Gastroesophageal sphincter (tissue), 4 donors: ENCODE measurements at regions not wholly inside any gene's neighbourhood (a gene's known extent, or its start where the extent isn't known, plus 50 kb on each side); places are given as distances from the start of the nearest gene placed in this dataset.

ENCODE experiments used
- ATAC-seq: fragments of 150-250 bp; one replicate; pipeline ENCODE4 v1.9.1; 2016; ENCODE audit warnings: mild to moderate bottlenecking, moderate library complexity
- H3K27ac ChIP-seq, 4 donors: fragments of 200-600 bp; sonication (generic) in 3 of 4; 1 replicate in 3 of 4; 2 replicates in 1 of 4; pipeline ENCODE4 v1.5.1; 2016 to 2019
- H3K27me3 ChIP-seq: fragments of 200-600 bp; sonication (generic); one replicate; pipeline ENCODE4 v1.5.1; 2019
- H3K36me3 ChIP-seq, 2 donors: fragments of 200-600 bp; sonication (generic); one replicate each; pipeline ENCODE4 v1.5.1; 2019; ENCODE audit warnings: control low read depth in 1 of 2
- H3K4me1 ChIP-seq, 3 donors: fragments of 200-600 bp; sonication (generic); 1 replicate in 2 of 3; 2 replicates in 1 of 3; pipeline ENCODE4 v1.5.1; 2016 to 2019; ENCODE audit warnings: control low read depth in 2 of 3
- H3K4me3 ChIP-seq, 2 donors: fragments of 200-600 bp; sonication (generic); one replicate each; pipeline ENCODE4 v1.5.1; 2019; ENCODE audit warnings: mild to moderate bottlenecking in 1 of 2, moderate library complexity in 1 of 2
- H3K9me3 ChIP-seq, 3 donors: fragments of 200-600 bp; sonication (generic); one replicate each; pipeline ENCODE4 v1.5.1; 2017 to 2019; ENCODE audit warnings: control low read depth in 2 of 3
- EP300 ChIP-seq: sonication (generic); formaldehyde crosslinking; IDR thresholded peaks from one replicate; pipeline ENCODE4 v1.6.1; 2017; ENCODE audit warnings: antibody characterized with exemption, mild to moderate bottlenecking
- POLR2A ChIP-seq, 2 donors: fragments of 450-650 bp; IDR thresholded peaks; one replicate each; pipeline ENCODE4 v1.6.1; 2017; ENCODE audit warnings: antibody characterized with exemption in 2 of 2, mild to moderate bottlenecking in 2 of 2, moderate library complexity in 1 of 2
- POLR2AphosphoS5 ChIP-seq: sonication (generic); formaldehyde crosslinking; IDR thresholded peaks from one replicate; pipeline ENCODE4 v1.6.1; 2017; ENCODE audit warnings: antibody characterized with exemption
- WGBS, 2 donors: methylation state at CpG; one replicate each; pipeline ENCODE4 v1.1.5; 2018; ENCODE audit warnings: low coverage in 1 of 2; 5-methylcytosine and 5-hydroxymethylcytosine counted together
- TF ChIP-seq, protein P1 (sequence below), 4 experiments: fragments of 200-600 bp in 2 of 4; fragments of 450-650 bp in 2 of 4; sonication (generic) in 1 of 4; IDR thresholded peaks; one replicate each; pipeline ENCODE4 v1.5.1; 2017 to 2019; ENCODE audit warnings: antibody characterized with exemption in 4 of 4, mild to moderate bottlenecking in 2 of 4, moderate library complexity in 2 of 4

DNA sequence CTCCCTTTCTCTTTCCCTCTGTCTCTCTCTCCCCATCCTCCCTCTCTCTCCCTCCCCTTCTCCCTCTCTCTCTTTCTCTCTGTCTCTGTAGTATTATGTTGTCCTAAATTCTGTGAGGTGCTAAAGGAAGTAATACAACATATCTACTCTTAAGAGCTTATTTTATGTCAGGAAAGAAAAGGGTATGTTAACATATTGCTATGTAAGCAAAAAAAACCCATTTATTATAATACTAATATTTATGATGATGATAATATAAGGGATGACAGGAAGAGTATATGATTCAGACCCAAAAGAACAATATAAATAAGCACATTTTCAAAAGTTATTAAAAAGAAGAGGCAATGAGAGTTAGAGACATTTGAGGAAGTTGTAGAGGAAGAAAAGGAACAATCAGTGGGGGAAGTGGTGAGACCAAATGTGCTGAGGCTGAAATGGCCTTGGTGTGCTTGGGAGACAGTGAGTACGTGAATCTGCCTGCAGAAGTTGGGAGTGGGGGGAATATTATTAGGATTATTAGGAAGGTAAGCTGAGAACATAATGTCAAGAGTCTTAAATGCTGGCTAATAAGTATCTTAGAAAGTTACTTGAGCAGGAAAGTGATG, 303.6 kb upstream of the FERMT1 start:
- TF ChIP-seq EP300 (no peak), POLR2AphosphoS5 (no peak), POLR2A (IDR thresholded peaks at IDR 0.05) (no peak)
- TF ChIP-seq, protein P1, sequence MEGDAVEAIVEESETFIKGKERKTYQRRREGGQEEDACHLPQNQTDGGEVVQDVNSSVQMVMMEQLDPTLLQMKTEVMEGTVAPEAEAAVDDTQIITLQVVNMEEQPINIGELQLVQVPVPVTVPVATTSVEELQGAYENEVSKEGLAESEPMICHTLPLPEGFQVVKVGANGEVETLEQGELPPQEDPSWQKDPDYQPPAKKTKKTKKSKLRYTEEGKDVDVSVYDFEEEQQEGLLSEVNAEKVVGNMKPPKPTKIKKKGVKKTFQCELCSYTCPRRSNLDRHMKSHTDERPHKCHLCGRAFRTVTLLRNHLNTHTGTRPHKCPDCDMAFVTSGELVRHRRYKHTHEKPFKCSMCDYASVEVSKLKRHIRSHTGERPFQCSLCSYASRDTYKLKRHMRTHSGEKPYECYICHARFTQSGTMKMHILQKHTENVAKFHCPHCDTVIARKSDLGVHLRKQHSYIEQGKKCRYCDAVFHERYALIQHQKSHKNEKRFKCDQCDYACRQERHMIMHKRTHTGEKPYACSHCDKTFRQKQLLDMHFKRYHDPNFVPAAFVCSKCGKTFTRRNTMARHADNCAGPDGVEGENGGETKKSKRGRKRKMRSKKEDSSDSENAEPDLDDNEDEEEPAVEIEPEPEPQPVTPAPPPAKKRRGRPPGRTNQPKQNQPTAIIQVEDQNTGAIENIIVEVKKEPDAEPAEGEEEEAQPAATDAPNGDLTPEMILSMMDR (IDR thresholded peaks at IDR 0.05) = no peak
- 50 to 70% methylated on average over 1 of the region's 1 CpG for WGBS, 2 donors
- Histone ChIP-seq H3K36me3 (no peaks in the 10 kb centered on the region), H3K27ac (no peak overlapping the region), H3K9me3 (no peaks in the 10 kb centered on the region), H3K27me3 (no peaks in the 10 kb centered on the region), H3K4me1 (no peaks in the 10 kb centered on the region), H3K4me3 (no peak overlapping the region)
- no peak for ATAC-seq

GRCh38 chr20:6421321-6422248, 298.8 kb upstream of the FERMT1 start:
- no peak for TF ChIP-seq POLR2AphosphoS5
- TF ChIP-seq, protein P1 (IDR thresholded peaks at IDR 0.05) = no peak
- no peak for TF ChIP-seq EP300
- TF ChIP-seq POLR2A (IDR thresholded peaks at IDR 0.05) = no peak
- H3K4me3 ChIP-seq = no peak overlapping the region
- 30 to 36% methylated on average over 7 of the region's 8 CpGs for WGBS, 2 donors
- no peaks in the 10 kb centered on the region for H3K36me3 ChIP-seq
- no peaks in the 10 kb centered on the region for H3K9me3 ChIP-seq
- H3K4me1 ChIP-seq = no peaks in the 10 kb centered on the region
- H3K27me3 ChIP-seq = no peaks in the 10 kb centered on the region
- H3K27ac ChIP-seq = no peak overlapping the region
- no peak for ATAC-seq

DNA sequence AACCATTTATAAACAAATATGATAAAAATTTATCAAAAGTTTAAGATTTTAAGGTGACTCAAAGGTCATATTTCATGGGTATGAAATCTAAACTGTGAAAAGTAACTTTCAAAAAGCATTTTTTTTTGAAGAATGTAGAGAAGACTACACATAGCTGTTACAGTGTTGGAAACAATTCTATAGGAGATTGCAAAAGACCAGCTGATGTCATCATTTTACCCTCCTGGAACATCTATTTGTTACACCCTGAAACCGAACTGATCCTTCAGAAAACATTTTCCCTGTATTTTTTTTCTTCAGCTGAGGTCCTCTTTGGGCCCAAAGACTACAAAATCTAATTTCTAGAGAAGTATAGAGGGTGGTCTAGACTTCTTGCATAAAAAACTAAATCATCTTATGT, 297.5 kb upstream of the FERMT1 start:
- H3K27ac ChIP-seq = no peak overlapping the region
- H3K36me3 ChIP-seq = no peaks in the 10 kb centered on the region
- H3K9me3 ChIP-seq = no peaks in the 10 kb centered on the region
- no peak overlapping the region for H3K4me3 ChIP-seq
- no peaks in the 10 kb centered on the region for H3K4me1 ChIP-seq
- ATAC-seq = no peak
- TF ChIP-seq, protein P1 (IDR thresholded peaks at IDR 0.05) = no peak
- TF ChIP-seq POLR2AphosphoS5 (no peak), EP300 (no peak), POLR2A (IDR thresholded peaks at IDR 0.05) (no peak)
- no peaks in the 10 kb centered on the region for H3K27me3 ChIP-seq
- 50 to 58% methylated on average over 1 of the region's 1 CpG for WGBS, 2 donors

- ATAC-seq = no peak
- no peak for TF ChIP-seq EP300
- TF ChIP-seq POLR2A (IDR thresholded peaks at IDR 0.05) = no peak
- TF ChIP-seq, protein P1 (IDR thresholded peaks at IDR 0.05) = no peak
- TF ChIP-seq POLR2AphosphoS5 = no peak
- H3K4me1 ChIP-seq = no peaks in the 10 kb centered on the region
- H3K27ac ChIP-seq = no peak overlapping the region
- no peak overlapping the region for H3K4me3 ChIP-seq
- H3K9me3 ChIP-seq = no peaks in the 10 kb centered on the region
- H3K27me3 ChIP-seq = no peaks in the 10 kb centered on the region
- no peaks in the 10 kb centered on the region for H3K36me3 ChIP-seq
Measured at GRCh38 chr20:6418732-6419131, 295.9 kb upstream of the FERMT1 start.

GRCh38 chr20:6416371-6416770, 293.5 kb upstream of the FERMT1 start:
- no peak for ATAC-seq
- Histone ChIP-seq H3K4me3 (no peak overlapping the region), H3K9me3 (no peaks in the 10 kb centered on the region), H3K27me3 (no peaks in the 10 kb centered on the region), H3K36me3 (no peaks in the 10 kb centered on the region), H3K27ac (no peak overlapping the region), H3K4me1 (no peaks in the 10 kb centered on the region)
- TF ChIP-seq POLR2A (IDR thresholded peaks at IDR 0.05) = no peak
- no peak for TF ChIP-seq EP300
- TF ChIP-seq, protein P1 (IDR thresholded peaks at IDR 0.05) = no peak
- no peak for TF ChIP-seq POLR2AphosphoS5
- 43 to 80% methylated on average over 1 of the region's 2 CpGs for WGBS, 2 donors
